ENCODE measurements at regions not wholly inside any gene's neighbourhood (a gene's known extent, or its start where the extent isn't known, plus 50 kb on each side); places are given as distances from the start of the nearest gene placed in this dataset.

DNA sequence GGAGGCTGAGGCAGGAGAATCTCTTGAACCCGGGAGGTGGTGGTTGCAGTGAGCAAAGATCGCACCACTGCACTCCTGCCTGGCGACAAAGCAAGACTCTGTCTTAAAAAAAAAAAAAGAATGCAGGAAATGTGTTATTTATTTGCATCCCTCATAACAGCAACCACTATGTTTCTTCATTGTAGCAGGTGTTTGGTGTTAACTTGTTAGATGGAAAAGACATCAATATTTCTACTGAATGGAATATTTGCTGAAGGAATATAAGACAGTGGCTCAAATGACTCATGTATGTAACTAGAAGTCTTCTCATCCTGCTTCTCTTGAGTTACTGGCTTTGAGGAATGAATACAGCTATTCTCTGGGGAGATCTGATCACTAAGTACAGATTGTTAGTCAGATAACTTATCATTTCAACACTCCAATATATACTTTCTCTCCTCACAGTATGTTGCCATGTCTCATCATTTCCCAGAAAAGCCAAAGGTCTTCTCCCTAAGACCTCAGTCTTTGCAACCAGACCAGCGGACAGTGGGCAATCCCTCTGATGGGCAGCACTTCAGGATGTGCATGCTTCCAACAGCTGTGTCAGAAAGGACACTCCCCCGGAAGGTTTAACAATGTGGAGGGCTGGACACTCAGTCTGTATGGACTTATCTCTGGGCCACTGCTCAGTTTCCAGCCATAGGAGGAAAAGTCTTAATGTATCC lies 104.4 kb upstream of the STK17B start:
- TF ChIP-seq, protein P1, sequence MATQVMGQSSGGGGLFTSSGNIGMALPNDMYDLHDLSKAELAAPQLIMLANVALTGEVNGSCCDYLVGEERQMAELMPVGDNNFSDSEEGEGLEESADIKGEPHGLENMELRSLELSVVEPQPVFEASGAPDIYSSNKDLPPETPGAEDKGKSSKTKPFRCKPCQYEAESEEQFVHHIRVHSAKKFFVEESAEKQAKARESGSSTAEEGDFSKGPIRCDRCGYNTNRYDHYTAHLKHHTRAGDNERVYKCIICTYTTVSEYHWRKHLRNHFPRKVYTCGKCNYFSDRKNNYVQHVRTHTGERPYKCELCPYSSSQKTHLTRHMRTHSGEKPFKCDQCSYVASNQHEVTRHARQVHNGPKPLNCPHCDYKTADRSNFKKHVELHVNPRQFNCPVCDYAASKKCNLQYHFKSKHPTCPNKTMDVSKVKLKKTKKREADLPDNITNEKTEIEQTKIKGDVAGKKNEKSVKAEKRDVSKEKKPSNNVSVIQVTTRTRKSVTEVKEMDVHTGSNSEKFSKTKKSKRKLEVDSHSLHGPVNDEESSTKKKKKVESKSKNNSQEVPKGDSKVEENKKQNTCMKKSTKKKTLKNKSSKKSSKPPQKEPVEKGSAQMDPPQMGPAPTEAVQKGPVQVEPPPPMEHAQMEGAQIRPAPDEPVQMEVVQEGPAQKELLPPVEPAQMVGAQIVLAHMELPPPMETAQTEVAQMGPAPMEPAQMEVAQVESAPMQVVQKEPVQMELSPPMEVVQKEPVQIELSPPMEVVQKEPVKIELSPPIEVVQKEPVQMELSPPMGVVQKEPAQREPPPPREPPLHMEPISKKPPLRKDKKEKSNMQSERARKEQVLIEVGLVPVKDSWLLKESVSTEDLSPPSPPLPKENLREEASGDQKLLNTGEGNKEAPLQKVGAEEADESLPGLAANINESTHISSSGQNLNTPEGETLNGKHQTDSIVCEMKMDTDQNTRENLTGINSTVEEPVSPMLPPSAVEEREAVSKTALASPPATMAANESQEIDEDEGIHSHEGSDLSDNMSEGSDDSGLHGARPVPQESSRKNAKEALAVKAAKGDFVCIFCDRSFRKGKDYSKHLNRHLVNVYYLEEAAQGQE (IDR thresholded peaks at IDR 0.05; ENCODE audit: low read depth): no peak
- no peak for TF ChIP-seq ZNF274 (IDR thresholded peaks at IDR 0.05; ENCODE audit: low read depth, low read length)
- TF ChIP-seq FOSL1 (IDR thresholded peaks at IDR 0.05; ENCODE audit: low read depth): no peak
- no peak for TF ChIP-seq SRF (IDR thresholded peaks at IDR 0.05; ENCODE audit: low read depth)
- TF ChIP-seq, protein P2, sequence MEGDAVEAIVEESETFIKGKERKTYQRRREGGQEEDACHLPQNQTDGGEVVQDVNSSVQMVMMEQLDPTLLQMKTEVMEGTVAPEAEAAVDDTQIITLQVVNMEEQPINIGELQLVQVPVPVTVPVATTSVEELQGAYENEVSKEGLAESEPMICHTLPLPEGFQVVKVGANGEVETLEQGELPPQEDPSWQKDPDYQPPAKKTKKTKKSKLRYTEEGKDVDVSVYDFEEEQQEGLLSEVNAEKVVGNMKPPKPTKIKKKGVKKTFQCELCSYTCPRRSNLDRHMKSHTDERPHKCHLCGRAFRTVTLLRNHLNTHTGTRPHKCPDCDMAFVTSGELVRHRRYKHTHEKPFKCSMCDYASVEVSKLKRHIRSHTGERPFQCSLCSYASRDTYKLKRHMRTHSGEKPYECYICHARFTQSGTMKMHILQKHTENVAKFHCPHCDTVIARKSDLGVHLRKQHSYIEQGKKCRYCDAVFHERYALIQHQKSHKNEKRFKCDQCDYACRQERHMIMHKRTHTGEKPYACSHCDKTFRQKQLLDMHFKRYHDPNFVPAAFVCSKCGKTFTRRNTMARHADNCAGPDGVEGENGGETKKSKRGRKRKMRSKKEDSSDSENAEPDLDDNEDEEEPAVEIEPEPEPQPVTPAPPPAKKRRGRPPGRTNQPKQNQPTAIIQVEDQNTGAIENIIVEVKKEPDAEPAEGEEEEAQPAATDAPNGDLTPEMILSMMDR (IDR thresholded peaks at IDR 0.05 in 2 of 3, conservative IDR thresholded peaks at IDR 0.05 in 1 of 3; ENCODE audit: borderline replicate concordance in 1 of 3, insufficient read depth in 1 of 3, low read depth in 2 of 3, low read length in 2 of 3): no peak
- no peak for TF ChIP-seq CBX3 (IDR thresholded peaks at IDR 0.05; ENCODE audit: low read depth)

All from HCT116 (cell line).